Epithelial cell of prostate (primary cell): ENCODE measurements at regions not wholly inside any gene's neighbourhood (a gene's known extent, or its start where the extent isn't known, plus 50 kb on each side); places are given as distances from the start of the nearest gene placed in this dataset.

ENCODE experiments used
- DNase-seq: peaks from one replicate; pipeline ENCODE4 v3.0.0-alpha.2; 2011; ENCODE audit warnings: low read depth, low spot score
- H3K27ac ChIP-seq: fragments of 450-650 bp; 2 replicates; pipeline ENCODE4 v1.5.1; 2017; ENCODE audit warnings: mild to moderate bottlenecking

GRCh38 chr21:22630953-22631465 lies 1632.8 kb downstream of the NCAM2 start:
- no peak overlapping the region for H3K27ac ChIP-seq
- no peak for DNase-seq

GRCh38 chr21:22632176-22632575 lies 1634.0 kb downstream of the NCAM2 start:
- DNase-seq = no peak
- no peak overlapping the region for H3K27ac ChIP-seq

- DNase-seq = no peak
- H3K27ac ChIP-seq = no peak overlapping the region
These were observed 1651.0 kb downstream of the NCAM2 start for GRCh38 chr21:22649246-22649645.

GRCh38 chr21:22650226-22650625 lies 1652.0 kb downstream of the NCAM2 start:
- DNase-seq = no peak

GRCh38 chr21:22657781-22658180 lies 1659.6 kb downstream of the NCAM2 start:
- no peak overlapping the region for H3K27ac ChIP-seq
- no peak for DNase-seq

More at GRCh38 chr21:22650226-22650625, 1652.0 kb downstream of the NCAM2 start:
- no peak overlapping the region for H3K27ac ChIP-seq

GRCh38 chr21:22670148-22670547 lies 1671.9 kb downstream of the NCAM2 start:
- no peak overlapping the region for H3K27ac ChIP-seq
- DNase-seq = no peak

- no peak overlapping the region for H3K27ac ChIP-seq
- no peak for DNase-seq
These were observed 1681.0 kb downstream of the NCAM2 start for GRCh38 chr21:22679207-22679606.

- DNase-seq = no peak
- no peak overlapping the region for H3K27ac ChIP-seq
These were observed 1693.4 kb downstream of the NCAM2 start for GRCh38 chr21:22691658-22692057.

- DNase-seq = no peak
- H3K27ac ChIP-seq = no peak overlapping the region
These were observed 1705.3 kb downstream of the NCAM2 start for GRCh38 chr21:22703521-22703920.

GRCh38 chr21:22710721-22711120 lies 1712.5 kb downstream of the NCAM2 start:
- DNase-seq = no peak
- H3K27ac ChIP-seq = no peak overlapping the region

GRCh38 chr21:22711636-22712035 lies 1713.4 kb downstream of the NCAM2 start:
- H3K27ac ChIP-seq = no peak overlapping the region
- DNase-seq = no peak

GRCh38 chr21:22725436-22725835 lies 1727.2 kb downstream of the NCAM2 start:
- H3K27ac ChIP-seq = no peak overlapping the region
- no peak for DNase-seq

- DNase-seq = no peak
- no peak overlapping the region for H3K27ac ChIP-seq
These were observed 1729.9 kb downstream of the NCAM2 start for GRCh38 chr21:22728091-22728490.

- no peak for DNase-seq
- H3K27ac ChIP-seq = no peak overlapping the region
These were observed 1744.9 kb downstream of the NCAM2 start for GRCh38 chr21:22743085-22743484.

GRCh38 chr21:22754746-22755145 lies 1756.5 kb downstream of the NCAM2 start:
- no peak overlapping the region for H3K27ac ChIP-seq
- no peak for DNase-seq

GRCh38 chr21:22758478-22758877 lies 1760.3 kb downstream of the NCAM2 start:
- DNase-seq = no peak
- H3K27ac ChIP-seq = no peak overlapping the region

GRCh38 chr21:22762463-22762862 lies 1764.3 kb downstream of the NCAM2 start:
- H3K27ac ChIP-seq = no peak overlapping the region

GRCh38 chr21:22763442-22763841 lies 1765.2 kb downstream of the NCAM2 start:
- no peak overlapping the region for H3K27ac ChIP-seq
- no peak for DNase-seq

More at GRCh38 chr21:22762463-22762862, 1764.3 kb downstream of the NCAM2 start:
- DNase-seq = no peak

- DNase-seq = no peak
- no peak overlapping the region for H3K27ac ChIP-seq
These were observed 1766.0 kb downstream of the NCAM2 start for GRCh38 chr21:22764222-22764621.

- no peak for DNase-seq
- no peak overlapping the region for H3K27ac ChIP-seq
These were observed 1793.2 kb downstream of the NCAM2 start for GRCh38 chr21:22791376-22791775.

GRCh38 chr21:22791986-22792560 lies 1793.9 kb downstream of the NCAM2 start:
- no peak overlapping the region for H3K27ac ChIP-seq
- DNase-seq = no peak

- H3K27ac ChIP-seq = no peak overlapping the region
- no peak for DNase-seq
These were observed 1796.9 kb downstream of the NCAM2 start for GRCh38 chr21:22795091-22795490.
